ENCODE measurements at regions not wholly inside any gene's neighbourhood (a gene's known extent, or its start where the extent isn't known, plus 50 kb on each side); places are given as distances from the start of the nearest gene placed in this dataset.

GRCh38 chr6:170027647-170028043 is 263.2 kb downstream of the DLL1 start:
- TF ChIP-seq PHF8 (conservative IDR thresholded peaks at IDR 0.05; ENCODE audit: low read depth, low read length) (no peak), E2F6 (IDR thresholded peaks at IDR 0.05) (no peak), EGR1 (IDR thresholded peaks at IDR 0.05; ENCODE audit: borderline replicate concordance, low read depth, low read length) (no peak), SIX5 (IDR thresholded peaks at IDR 0.05; ENCODE audit: low read depth, low read length) (no peak)

Measured in H1 (cell line).